Stimulated activated CD4-positive, alpha-beta T cell treated with anti-CD3 and anti-CD28 coated beads, Interleukin-4, amount 100 ng/mL, for 48 hours (primary cell): ENCODE measurements at regions not wholly inside any gene's neighbourhood (a gene's known extent, or its start where the extent isn't known, plus 50 kb on each side); places are given as distances from the start of the nearest gene placed in this dataset.
"Not testable (repeated sequence)": the region's sequence is repeated elsewhere in the genome, so short reads cannot be mapped to it uniquely, and the experiment has no call there.

ENCODE experiments used
- DNase-seq, 2 donors: peaks; one replicate each; pipeline ENCODE4 v3.0.0-alpha.2; 2020; ENCODE audit warnings: low read depth in 2 of 2

DNA sequence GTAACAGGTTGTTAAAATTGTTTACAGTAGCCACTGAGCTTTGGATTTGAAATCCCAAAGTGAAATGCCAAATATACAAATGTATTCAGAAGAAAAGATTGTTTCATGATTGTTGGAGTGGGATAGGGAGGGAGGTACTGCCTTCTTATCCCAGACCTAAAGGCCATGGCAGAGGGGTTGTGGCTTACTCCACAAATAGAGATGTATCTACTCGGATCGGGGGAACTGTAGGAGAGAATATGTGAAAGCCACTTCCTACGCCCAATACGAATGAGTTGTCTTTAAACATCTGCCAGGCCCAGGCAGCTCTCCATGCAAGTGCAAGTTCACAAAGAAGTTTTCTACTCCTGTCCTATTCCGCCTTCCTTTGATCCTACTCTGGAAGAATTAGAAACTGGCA, 150.2 kb upstream of the PRSS12 start:
- not testable (repeated sequence) for DNase-seq

- DNase-seq, result not testable (repeated sequence)
These were observed 152.1 kb upstream of the PRSS12 start for GRCh38 chr4:118504927-118505326.

DNA sequence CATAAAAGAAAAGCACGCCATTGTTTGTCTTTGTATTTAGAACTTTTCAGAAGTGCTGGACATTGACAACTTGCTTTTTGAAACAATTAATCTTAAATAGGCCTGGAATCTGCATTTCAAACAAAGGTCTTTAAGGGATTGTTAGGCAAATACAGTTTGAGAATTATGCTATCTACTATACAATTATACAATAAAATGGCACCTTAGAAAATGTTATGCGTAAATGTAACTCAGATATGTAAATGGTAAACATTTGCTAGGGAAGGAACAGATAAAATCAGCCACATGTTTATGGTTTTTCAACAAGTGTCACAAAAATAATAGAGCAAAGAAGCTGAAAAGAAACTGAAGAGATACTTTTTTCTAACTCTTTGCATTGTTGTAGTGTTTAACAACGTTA, 152.7 kb upstream of the PRSS12 start:
- DNase-seq, result not testable (repeated sequence)

GRCh38 chr4:118512870-118513269, 160.1 kb upstream of the PRSS12 start:
- not testable (repeated sequence) for DNase-seq

DNA sequence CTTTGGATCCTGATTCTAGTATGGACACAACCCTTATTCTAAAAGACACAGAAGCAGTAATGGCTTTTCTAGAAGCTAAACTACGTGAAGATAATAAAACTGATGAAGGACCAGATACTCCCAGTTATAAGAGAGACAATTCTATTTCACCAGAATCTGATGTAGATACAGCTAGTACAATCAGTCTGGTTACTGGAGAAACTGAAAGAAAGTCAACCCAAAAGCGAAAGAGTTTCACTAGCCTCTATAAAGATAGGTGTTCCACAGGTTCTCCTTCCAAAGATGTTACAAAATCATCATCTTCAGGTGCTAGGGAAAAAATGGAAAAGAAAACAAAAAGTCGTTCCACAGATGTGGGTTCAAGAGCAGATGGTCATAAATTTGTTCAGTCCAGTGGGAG, 161.5 kb upstream of the PRSS12 start:
- not testable (repeated sequence) for DNase-seq

GRCh38 chr4:118516107-118516506, 163.3 kb upstream of the PRSS12 start:
- DNase-seq, result not testable (repeated sequence)

DNA sequence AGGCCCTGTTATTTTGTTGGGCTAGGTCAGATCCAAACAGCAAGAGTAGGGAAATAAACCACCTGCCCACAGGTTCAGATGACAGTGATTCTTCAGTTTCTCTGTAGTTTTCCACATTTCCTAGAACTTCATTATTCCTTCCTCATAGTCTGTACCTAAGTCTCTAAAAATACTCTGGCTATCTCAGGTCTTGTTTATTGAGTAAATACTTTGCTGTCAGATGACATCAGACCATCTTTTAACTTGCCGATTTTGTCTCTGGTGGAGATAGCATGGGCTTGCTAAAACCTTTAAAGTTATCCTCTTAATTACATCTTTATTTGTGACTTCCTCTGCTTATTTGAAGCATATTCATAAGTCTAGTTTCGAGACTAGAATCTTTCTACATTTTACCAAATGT, 155.1 kb upstream of the METTL14 start:
- DNase-seq, result not testable (repeated sequence)

DNA sequence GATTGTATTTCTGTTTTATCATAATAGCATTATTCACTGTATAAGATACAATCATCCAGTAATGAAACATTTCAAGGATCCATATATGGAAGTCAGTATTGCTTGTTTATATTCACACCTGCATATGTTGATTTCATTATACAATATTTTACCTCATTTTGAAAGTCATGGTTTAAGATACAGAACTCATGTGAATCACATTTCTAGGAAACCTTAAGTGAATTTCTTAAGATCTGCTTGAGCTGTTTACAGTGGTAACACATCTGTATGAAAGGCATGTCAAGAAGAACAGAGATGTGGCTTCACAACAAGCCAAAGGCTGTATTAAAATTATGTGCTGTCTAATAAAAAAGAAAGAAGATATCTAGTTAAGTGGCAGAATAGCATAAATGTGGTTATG, 153.2 kb upstream of the METTL14 start:
- DNase-seq, result not testable (repeated sequence)

- not testable (repeated sequence) for DNase-seq
These were observed 149.4 kb upstream of the METTL14 start for GRCh38 chr4:118535788-118536187.

- DNase-seq, result not testable (repeated sequence)
These were observed 145.6 kb upstream of the METTL14 start for GRCh38 chr4:118539412-118540077.

DNA sequence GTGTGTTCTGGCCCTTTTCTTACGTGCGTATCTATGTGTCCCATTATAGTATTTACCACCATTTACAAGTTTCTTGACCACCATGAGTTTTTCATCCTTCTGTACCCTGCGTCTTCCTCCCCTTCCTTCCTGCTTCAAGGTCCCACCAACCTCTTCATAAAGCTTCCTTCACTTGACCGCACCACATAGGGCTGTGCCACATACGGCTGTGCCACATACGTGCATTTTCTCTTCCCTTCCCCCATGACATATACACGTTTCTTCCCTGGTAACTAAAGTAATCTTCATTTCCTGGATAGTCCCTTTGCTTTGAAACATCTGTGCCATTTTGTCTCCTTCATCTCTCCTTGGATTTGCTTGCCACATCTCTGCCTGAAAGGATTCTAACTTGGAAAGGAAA, 128.6 kb upstream of the METTL14 start:
- DNase-seq, result not testable (repeated sequence)

DNA sequence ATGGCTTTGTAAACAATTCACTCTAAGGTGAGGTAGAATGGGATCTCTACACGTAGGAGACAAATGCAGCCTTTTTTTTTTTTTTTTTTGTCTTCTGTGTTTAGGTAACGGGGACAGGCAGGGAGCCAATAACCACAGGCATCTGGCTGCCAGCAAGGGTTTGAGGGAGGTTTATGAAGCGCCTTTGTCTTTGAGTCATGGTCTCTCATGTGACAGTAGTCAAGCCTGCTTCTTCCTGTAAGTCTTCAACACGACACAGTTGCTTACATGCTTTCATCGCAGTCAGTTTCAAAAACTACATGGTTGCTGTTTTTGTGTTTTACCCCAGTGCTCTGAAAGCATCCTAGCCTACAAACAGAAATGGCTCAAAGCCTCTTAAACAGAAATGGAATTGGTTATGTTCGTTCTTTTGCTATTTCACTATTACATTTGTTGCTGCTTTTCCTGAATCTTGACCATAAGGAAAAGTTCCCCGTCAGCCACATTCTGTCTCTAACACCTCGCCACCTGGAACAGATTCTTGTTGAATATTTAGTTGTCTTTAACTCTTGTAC, 127.8 kb upstream of the METTL14 start:
- no peak for DNase-seq

DNA sequence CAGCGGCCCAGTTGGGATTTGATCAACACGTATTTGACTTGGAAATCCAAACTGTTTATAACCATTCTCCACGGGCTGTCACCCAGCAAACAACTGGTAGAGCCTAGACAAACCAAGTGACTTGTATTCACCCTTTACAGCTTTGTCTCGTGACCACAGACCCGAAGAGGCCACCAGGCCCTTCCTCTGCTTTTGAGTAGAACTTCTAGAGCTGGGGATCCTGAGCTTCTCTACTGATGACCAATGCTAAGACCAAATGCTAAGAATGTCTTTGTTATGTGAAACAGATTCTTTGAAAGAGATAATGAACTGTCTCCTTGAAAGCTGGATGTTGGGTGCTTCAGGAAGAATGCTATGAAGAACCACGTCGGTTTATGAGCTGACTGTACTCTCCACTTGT, 127.0 kb upstream of the METTL14 start:
- DNase-seq, result not testable (repeated sequence)

DNA sequence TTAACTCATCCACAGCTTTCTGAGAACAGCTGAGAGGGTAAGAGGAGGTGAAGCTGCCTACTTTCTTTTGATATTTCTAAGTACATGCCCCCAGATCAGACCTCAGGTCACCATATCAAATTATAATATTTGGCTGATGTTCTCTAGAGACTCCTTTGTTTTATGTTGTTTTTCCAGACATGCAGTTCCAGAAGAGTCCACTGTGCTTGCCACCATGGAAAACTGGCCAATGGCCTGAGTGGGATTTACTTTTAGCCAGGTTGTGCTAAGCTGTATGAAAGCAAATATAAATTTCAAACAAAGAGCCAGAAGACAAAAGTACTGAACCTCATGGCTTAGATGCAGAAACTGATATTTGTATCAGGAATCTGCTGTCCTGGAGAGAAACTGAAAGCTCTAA, 123.6 kb upstream of the METTL14 start:
- not testable (repeated sequence) for DNase-seq

GRCh38 chr4:118566003-118566513, 119.1 kb upstream of the METTL14 start:
- DNase-seq, result not testable (repeated sequence)

- DNase-seq, result not testable (repeated sequence)
These were observed 112.2 kb upstream of the METTL14 start for GRCh38 chr4:118572991-118573390.

DNA sequence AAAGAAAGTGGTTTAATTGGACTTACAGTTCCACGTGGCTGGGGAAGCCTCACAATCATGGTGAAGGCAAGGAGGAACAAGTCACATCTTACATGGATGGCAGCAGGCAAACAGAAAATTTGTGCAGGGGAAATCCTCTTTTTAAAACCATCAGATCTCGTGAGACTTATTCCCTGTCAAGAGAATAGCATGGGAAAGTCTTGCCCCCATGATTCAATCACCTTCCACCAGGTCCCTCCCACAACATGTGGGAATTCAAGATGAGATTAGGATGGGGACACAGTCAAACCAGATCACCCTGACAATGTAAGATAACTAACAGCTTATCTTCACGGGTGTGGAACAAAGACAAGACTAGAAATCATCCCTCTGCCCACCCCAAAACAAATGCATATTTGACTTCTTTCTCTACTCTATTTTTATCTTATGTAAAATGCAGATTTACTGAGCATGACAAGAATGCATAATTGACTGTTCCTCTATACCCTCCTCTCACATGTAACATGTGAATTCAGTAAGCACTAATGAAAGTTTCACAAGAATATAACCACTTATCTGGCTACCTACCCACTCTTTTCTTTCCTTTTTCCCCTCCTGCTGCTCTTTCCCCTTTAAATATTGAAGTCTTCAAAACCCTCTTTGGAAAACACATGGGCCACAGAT, 110.8 kb upstream of the METTL14 start:
- DNase-seq, result not testable (repeated sequence)

DNA sequence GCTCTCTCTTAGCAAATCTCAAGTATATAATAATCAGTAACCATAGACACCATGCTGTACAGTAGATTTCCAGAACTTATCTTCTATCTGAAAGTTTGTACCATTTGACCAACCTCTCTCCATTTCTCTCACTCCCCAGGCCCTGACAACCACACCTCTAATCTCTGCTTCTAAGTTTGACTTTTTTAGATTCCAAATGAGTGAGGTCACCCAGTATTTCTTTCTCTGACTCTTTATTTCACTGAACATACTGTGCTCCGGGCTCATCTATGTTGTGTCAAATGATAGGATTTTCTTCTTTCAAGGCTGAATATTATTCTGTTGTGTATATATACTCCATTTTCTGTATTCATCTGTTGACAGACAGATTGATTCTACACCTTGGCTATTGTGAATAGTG, 110.1 kb upstream of the METTL14 start:
- DNase-seq, result not testable (repeated sequence)

DNA sequence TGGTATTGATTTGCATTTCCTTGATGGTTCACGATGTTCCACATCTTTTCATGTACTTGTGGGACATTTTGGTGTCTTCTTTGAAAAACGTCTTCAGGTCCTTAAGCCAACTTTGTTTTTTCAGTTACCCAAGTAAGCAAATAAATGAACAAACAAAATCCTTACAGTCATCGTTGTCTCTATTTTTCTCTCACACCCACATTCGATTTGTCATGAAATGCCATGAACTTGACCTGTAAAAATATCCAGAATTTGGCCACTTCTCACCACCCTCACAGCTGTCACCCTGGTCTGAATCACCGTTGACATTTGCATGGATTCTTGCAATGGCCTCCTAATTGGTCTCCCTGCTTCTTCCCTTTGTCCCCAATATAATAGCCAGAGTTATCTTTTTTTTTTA, 109.5 kb upstream of the METTL14 start:
- not testable (repeated sequence) for DNase-seq

DNA sequence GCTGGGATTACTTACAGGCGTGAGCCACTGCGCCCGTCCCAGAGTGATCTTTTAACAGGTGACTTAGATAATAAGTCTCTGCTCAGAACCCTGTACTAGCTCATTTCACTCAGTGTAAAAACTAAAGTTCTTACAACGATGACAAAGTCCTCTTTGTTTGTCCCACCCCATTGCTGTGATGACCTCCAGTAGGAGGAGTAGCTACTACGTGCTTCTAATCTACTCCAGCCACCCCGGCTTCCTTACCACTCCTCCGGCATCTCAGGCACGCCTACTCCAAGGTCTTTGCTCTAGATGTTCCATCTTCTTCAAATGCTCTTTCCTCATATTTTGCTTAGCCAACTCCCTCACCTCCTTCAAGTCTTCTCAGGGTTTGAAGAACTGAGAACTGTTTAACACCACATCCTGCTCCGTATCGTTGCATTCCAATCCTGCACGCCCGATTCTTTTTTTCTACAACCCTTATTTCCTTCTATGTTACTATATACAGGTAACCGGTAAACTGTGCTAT, 108.4 kb upstream of the METTL14 start:
- not testable (repeated sequence) for DNase-seq

GRCh38 chr4:118585015-118585414, 100.2 kb upstream of the METTL14 start:
- DNase-seq, result no peak

GRCh38 chr4:118586357-118586790, 98.8 kb upstream of the METTL14 start:
- no peak for DNase-seq
